Lower lobe of right lung (tissue), 2 donors: ENCODE measurements at regions not wholly inside any gene's neighbourhood (a gene's known extent, or its start where the extent isn't known, plus 50 kb on each side); places are given as distances from the start of the nearest gene placed in this dataset.

Experiments used
- ATAC-seq, 2 donors: fragments of 200-7000 bp; cut with Tn5 transposase; one replicate each; pipeline ENCODE4 v1.9.1; 2020 to 2022; ENCODE audit warnings: mild to moderate bottlenecking in 2 of 2, moderate library complexity in 2 of 2
- DNase-seq: peaks from one replicate; pipeline ENCODE4 v3.0.0-alpha.2; 2020
- H3K27ac ChIP-seq: fragments of 200-600 bp; one replicate; pipeline ENCODE4 v1.8.0; 2022
- H3K27me3 ChIP-seq: fragments of 200-600 bp; one replicate; pipeline ENCODE4 v1.8.0; 2022; ENCODE audit warnings: low read depth
- H3K36me3 ChIP-seq: fragments of 200-600 bp; one replicate; pipeline ENCODE4 v1.8.0; 2022; ENCODE audit warnings: mild to moderate bottlenecking
- H3K4me1 ChIP-seq: fragments of 200-600 bp; one replicate; pipeline ENCODE4 v1.8.0; 2022
- H3K4me3 ChIP-seq: fragments of 200-600 bp; one replicate; pipeline ENCODE4 v1.8.0; 2022; ENCODE audit warnings: mild to moderate bottlenecking
- H3K9me3 ChIP-seq: fragments of 200-600 bp; one replicate; pipeline ENCODE4 v1.8.0; 2022
- intact Hi-C: fragments of 100-400 bp; cut with DNase I; formaldehyde crosslinking; loops from one replicate; pipeline ENCODE4 v1.11.0; 2022
- TF ChIP-seq, protein P1 (sequence below): fragments of 200-600 bp; IDR thresholded peaks from one replicate; pipeline ENCODE4 v1.8.0; 2022; ENCODE audit warnings: antibody characterized with exemption, mild to moderate bottlenecking
- donor health status: DM: no; HTN: yes; CAD: no; lungs with severe emphysema.

DNA sequence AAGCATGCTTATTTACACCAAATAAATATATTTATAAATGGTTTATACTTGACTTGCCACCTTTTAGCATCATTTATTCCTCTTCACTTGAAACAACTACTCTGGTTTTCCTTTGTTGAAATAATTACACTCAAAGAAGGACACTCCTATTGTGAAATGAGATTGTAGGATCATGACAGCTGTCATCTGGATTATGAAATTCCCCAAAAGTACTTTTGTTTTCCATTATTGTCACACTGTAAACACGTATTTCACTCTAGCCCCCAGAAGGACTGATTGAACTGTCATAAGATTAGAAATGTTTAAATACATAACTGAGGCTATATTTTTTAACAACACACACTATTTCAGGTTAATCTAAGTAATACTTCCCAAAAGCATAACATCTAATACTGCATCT, 593.8 kb downstream of the LRRIQ3 start:
- no peak for ATAC-seq
- intact Hi-C loops: no loop called here

DNA sequence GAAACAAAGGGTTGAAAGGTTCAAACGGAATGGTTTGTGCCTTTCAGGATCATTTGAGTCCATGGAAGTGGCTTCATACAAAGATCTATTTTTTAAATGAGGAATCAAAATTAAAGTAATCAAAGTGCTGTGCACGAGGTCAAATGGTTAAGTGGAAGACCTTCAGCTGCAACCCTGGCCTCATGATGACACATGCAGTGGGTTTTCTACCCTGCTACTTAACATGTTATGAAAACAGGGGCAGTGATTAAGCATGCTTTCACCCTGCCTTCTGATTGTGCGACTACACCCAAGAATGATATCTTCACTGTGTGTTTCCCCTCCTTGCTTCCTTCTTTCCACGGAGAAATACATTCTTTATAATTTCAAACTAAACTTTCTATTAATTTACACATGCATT, 604.2 kb downstream of the LRRIQ3 start:
- H3K27ac ChIP-seq: peak overlapping the region; percentile 47
- peaks cover 17% of the 10 kb centered on the region for H3K4me1 ChIP-seq
- TF ChIP-seq, protein P1, sequence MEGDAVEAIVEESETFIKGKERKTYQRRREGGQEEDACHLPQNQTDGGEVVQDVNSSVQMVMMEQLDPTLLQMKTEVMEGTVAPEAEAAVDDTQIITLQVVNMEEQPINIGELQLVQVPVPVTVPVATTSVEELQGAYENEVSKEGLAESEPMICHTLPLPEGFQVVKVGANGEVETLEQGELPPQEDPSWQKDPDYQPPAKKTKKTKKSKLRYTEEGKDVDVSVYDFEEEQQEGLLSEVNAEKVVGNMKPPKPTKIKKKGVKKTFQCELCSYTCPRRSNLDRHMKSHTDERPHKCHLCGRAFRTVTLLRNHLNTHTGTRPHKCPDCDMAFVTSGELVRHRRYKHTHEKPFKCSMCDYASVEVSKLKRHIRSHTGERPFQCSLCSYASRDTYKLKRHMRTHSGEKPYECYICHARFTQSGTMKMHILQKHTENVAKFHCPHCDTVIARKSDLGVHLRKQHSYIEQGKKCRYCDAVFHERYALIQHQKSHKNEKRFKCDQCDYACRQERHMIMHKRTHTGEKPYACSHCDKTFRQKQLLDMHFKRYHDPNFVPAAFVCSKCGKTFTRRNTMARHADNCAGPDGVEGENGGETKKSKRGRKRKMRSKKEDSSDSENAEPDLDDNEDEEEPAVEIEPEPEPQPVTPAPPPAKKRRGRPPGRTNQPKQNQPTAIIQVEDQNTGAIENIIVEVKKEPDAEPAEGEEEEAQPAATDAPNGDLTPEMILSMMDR: no peak
- no peak overlapping the region for H3K4me3 ChIP-seq
- no peaks in the 10 kb centered on the region for H3K27me3 ChIP-seq
- intact Hi-C loops: no loop called here
- ATAC-seq (peak; percentile 63 to 69), DNase-seq (no peak)
- H3K36me3 ChIP-seq: no peaks in the 10 kb centered on the region
- H3K9me3 ChIP-seq: no peaks in the 10 kb centered on the region

More for the DNA sequence above, 593.8 kb downstream of the LRRIQ3 start:
- no peak for DNase-seq
- Histone ChIP-seq H3K4me3 (no peak overlapping the region), H3K27ac (no peak overlapping the region), H3K4me1 (no peaks in the 10 kb centered on the region), H3K36me3 (no peaks in the 10 kb centered on the region), H3K9me3 (no peaks in the 10 kb centered on the region), H3K27me3 (no peaks in the 10 kb centered on the region)
- TF ChIP-seq, protein P1: no peak

DNA sequence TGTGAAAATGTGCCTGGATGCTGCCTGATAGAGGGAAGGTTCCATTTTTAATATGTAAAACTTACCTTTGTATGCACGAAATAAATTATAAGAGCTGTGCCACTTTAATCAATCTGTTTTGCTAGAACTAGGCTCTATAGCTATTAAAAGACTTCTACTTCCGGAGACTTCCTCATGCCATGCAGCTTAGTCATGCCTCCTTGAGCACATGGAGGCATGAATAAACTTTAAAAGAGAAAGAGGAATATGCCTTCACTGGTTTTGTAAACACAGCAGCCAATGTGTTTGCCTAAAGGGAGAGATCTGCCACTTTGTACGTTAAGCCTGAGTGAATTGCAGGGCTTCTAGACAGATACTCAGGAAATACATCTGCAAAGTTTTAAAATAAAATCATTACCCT, 604.6 kb downstream of the LRRIQ3 start:
- H3K4me1 ChIP-seq: peaks cover 17% of the 10 kb centered on the region
- peak; percentile 93 to 99 for ATAC-seq
- H3K27ac ChIP-seq: peak overlapping the region; percentile 47
- H3K4me3 ChIP-seq: no peak overlapping the region
- no peaks in the 10 kb centered on the region for H3K27me3 ChIP-seq
- TF ChIP-seq, protein P1: no peak
- H3K9me3 ChIP-seq: no peaks in the 10 kb centered on the region
- intact Hi-C loops: no loop called here
- H3K36me3 ChIP-seq: no peaks in the 10 kb centered on the region
- no peak for DNase-seq

DNA sequence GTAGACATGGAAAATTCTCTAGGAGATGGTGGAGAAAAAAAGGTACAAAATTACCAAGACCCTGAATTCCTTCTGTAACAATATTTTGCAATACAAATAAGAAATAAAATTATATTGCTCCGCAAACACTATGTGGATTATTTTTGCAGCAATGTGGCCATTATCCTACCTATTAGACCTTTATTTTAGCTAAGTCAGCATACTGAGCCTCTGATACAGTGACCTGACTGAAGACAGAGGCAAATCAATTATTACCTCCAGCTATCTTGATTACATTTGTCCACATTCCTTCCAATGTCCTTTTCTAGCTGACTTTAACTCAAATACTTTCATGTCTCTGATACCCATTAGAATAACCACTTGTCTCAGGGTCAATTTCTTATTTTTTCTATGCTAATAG, 610.9 kb downstream of the LRRIQ3 start:
- no peak overlapping the region for H3K4me3 ChIP-seq
- intact Hi-C loops: no loop called here
- ATAC-seq: no peak

DNA sequence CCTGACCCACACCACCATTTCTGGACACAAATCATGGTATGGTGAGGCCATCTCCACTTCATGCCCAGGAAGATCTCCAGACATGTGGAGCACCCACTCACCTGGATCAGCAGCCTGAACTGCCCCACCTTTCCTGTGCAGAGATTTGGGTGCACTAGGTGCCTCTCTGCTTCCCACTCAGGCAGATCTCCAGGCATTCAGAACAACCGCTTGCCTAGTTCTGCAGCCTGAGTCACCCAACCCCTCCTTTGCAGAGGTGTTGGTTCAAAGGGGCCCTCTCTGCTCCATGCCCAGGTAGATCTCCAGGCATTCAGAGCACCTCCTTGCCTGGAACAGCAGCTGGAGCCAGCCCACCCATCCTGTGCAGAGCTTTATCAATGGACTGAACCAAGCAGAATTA, 620.8 kb downstream of the LRRIQ3 start:
- no peak for DNase-seq
- no peak overlapping the region for H3K4me3 ChIP-seq
- H3K36me3 ChIP-seq: no peaks in the 10 kb centered on the region
- intact Hi-C loops: no loop called here
- H3K27ac ChIP-seq: no peak overlapping the region
- no peak for ATAC-seq
- no peaks in the 10 kb centered on the region for H3K27me3 ChIP-seq
- H3K9me3 ChIP-seq: no peaks in the 10 kb centered on the region
- TF ChIP-seq, protein P1: no peak
- H3K4me1 ChIP-seq: no peaks in the 10 kb centered on the region

More for the DNA sequence above, 610.9 kb downstream of the LRRIQ3 start:
- no peaks in the 10 kb centered on the region for H3K9me3 ChIP-seq
- H3K4me1 ChIP-seq: no peaks in the 10 kb centered on the region
- TF ChIP-seq, protein P1: no peak
- no peaks in the 10 kb centered on the region for H3K27me3 ChIP-seq
- DNase-seq: no peak
- no peaks in the 10 kb centered on the region for H3K36me3 ChIP-seq
- H3K27ac ChIP-seq: no peak overlapping the region

DNA sequence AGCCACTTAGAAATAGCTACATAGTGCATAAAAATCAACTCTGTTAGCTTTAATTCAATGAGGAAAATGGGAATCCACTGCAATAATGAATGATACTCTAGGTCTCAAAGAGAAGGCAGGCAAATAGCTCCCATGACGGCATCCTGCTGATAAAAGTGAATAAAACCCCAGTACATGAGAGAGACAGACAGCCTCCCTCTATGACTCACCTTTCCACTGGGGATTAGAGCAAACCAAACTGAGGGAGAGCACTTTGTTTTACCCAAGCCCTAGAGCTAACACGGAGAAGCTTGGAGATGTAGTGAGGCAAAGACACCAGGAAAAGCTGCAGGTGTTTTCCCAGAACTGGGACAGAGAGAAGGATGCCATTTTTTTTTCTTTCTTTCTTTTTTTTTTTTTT, 621.9 kb downstream of the LRRIQ3 start:
- no peaks in the 10 kb centered on the region for H3K36me3 ChIP-seq
- no peaks in the 10 kb centered on the region for H3K9me3 ChIP-seq
- H3K4me3 ChIP-seq: no peak overlapping the region
- no peak for DNase-seq
- H3K4me1 ChIP-seq: no peaks in the 10 kb centered on the region
- intact Hi-C loops: no loop called here
- no peaks in the 10 kb centered on the region for H3K27me3 ChIP-seq
- no peak for ATAC-seq
- H3K27ac ChIP-seq: no peak overlapping the region
- TF ChIP-seq, protein P1: no peak
